ENCODE measurements at regions not wholly inside any gene's neighbourhood (a gene's known extent, or its start where the extent isn't known, plus 50 kb on each side); places are given as distances from the start of the nearest gene placed in this dataset.

DNA sequence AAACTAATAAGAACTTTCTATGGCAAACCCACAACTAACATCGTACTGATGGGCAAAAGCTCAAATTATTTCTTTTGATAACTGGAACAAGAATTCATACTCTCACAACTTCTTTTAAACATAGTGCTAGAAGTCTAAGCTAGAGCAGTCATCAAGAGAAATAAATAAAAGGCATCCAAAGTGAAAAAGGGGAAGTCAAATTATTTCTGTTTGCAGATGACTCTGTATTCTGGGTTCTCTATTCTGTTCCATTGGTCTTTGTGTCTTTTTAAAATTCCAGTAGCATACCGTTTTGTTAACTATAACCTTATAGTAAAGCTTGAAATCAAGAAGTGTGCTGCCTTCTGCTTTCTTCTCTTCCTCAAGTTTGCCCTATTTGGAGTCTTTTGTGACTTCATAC is 1215.9 kb downstream of the UQCRFS1 start:
- DNase-seq (ENCODE audit: low read depth in 2 of 2): no peak
- no peak for TF ChIP-seq CTCF (IDR thresholded peaks at IDR 0.05; ENCODE audit: low read depth, low read length)
- H3K4me3 ChIP-seq (replicated peaks in 1 of 2; ENCODE audit: low read depth in 2 of 2, low read length in 2 of 2): no peak overlapping the region

GRCh38 chr19:27993619-27994570 is 1219.1 kb downstream of the UQCRFS1 start:
- H3K4me3 ChIP-seq (replicated peaks in 1 of 2; ENCODE audit: low read depth in 2 of 2, low read length in 2 of 2): no peak overlapping the region
- no peak for TF ChIP-seq CTCF (IDR thresholded peaks at IDR 0.05; ENCODE audit: low read depth, low read length)
- no peak for DNase-seq (ENCODE audit: low read depth in 2 of 2)

DNA sequence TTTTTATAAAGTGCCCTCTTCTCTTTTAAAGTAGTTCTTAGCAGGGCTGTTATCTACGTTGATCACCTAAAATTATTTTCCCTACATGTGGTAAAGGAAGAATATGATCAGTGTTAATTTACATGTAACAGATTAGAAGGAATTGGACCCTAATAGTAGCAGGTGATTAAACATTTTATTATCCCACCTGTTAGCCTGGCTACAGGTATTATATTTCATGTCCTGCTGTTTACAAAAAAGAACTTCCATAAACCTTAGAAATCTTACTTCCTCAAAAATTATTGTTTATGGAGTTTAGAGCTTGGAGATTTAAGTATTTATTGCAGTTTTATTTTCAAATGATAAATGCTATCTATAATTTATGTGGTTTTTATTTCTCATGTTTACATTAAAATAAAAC is 1226.7 kb downstream of the UQCRFS1 start:
- no peak for DNase-seq (ENCODE audit: low read depth in 2 of 2)
- H3K4me3 ChIP-seq (replicated peaks in 1 of 2; ENCODE audit: low read depth in 2 of 2, low read length in 2 of 2): no peak overlapping the region
- no peak for TF ChIP-seq CTCF (IDR thresholded peaks at IDR 0.05; ENCODE audit: low read depth, low read length)

DNA sequence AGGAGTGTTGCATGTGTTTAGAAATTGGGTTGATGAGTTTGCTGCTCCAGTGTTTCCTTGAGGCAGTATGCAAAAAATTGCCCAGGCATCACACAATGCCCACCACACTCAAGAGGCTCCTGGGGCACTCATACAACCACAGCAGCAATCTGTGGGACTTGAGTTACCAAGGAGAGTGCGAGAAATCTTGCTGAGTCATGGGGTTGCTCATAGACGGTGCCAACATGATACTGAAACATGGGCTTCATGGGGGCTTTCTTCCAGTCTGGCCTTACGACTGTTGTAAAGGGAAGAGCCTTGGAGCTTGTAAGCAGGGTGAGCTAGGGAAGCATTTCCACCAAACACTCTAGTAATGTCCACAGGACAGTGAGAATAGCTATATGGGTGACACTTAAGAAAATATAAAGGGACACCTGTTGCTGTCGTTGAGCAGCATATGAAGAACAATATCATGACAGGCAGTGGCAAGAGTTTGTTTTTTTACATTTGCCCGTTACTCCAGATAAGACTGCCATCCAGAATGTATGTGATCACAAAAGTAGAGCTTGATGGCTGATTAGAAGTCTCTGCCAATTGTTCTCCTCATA is 1237.4 kb downstream of the UQCRFS1 start:
- TF ChIP-seq CTCF (IDR thresholded peaks at IDR 0.05; ENCODE audit: low read depth, low read length): no peak
- no peak overlapping the region for H3K4me3 ChIP-seq (replicated peaks in 1 of 2; ENCODE audit: low read depth in 2 of 2, low read length in 2 of 2)
- DNase-seq (ENCODE audit: low read depth in 2 of 2): no peak

- H3K4me3 ChIP-seq (replicated peaks in 1 of 2; ENCODE audit: low read depth in 2 of 2, low read length in 2 of 2): no peak overlapping the region
- TF ChIP-seq CTCF (IDR thresholded peaks at IDR 0.05; ENCODE audit: low read depth, low read length): peak; percentile 65
- DNase-seq (ENCODE audit: low read depth in 2 of 2): peak; percentile 26 to 45
Measured at GRCh38 chr19:27974082-27974513, 1238.9 kb downstream of the UQCRFS1 start.

GRCh38 chr19:27972291-27973040 is 1240.5 kb downstream of the UQCRFS1 start:
- no peak overlapping the region for H3K4me3 ChIP-seq (replicated peaks in 1 of 2; ENCODE audit: low read depth in 2 of 2, low read length in 2 of 2)
- DNase-seq (ENCODE audit: low read depth in 2 of 2): peak; percentile 7 to 51
- no peak for TF ChIP-seq CTCF (IDR thresholded peaks at IDR 0.05; ENCODE audit: low read depth, low read length)

Data from cardiac fibroblast (primary cell).